HEK293 (cell line): ENCODE measurements at regions not wholly inside any gene's neighbourhood (a gene's known extent, or its start where the extent isn't known, plus 50 kb on each side); places are given as distances from the start of the nearest gene placed in this dataset.

Source experiments
- ATF2 ChIP-seq: fragments of 450-650 bp; formaldehyde crosslinking; IDR thresholded peaks from 2 replicates; pipeline ENCODE4 v1.5.1; 2016; ENCODE audit warnings: missing biosample characterization, missing genetic modification characterization, low read depth
- BCL11B ChIP-seq: fragments of 450-650 bp; formaldehyde crosslinking; IDR thresholded peaks from 2 replicates; pipeline ENCODE4 v1.5.1; 2016; ENCODE audit warnings: low read depth, missing biosample characterization, missing genetic modification characterization
- ELK4 ChIP-seq: IDR thresholded peaks from 2 replicates; pipeline ENCODE4 v1.6.1; 2011; ENCODE audit warnings: mild to moderate bottlenecking, low read depth, low read length, borderline replicate concordance
- FEZF1 ChIP-seq: fragments of 450-650 bp; formaldehyde crosslinking; IDR thresholded peaks from 2 replicates; pipeline ENCODE4 v1.5.1; 2016; ENCODE audit warnings: missing biosample characterization, missing genetic modification characterization
- GLI4 ChIP-seq: fragments of 450-650 bp; formaldehyde crosslinking; IDR thresholded peaks from 2 replicates; pipeline ENCODE4 v1.5.1; 2016; ENCODE audit warnings: missing biosample characterization, missing genetic modification characterization
- INSM2 ChIP-seq: fragments of 450-650 bp; formaldehyde crosslinking; IDR thresholded peaks from 2 replicates; pipeline ENCODE4 v1.5.1; 2016; ENCODE audit warnings: missing biosample characterization, missing genetic modification characterization
- KLF17 ChIP-seq: fragments of 450-650 bp; formaldehyde crosslinking; IDR thresholded peaks from 2 replicates; pipeline ENCODE4 v1.5.1; 2016; ENCODE audit warnings: missing biosample characterization, missing genetic modification characterization
- KLF8 ChIP-seq: fragments of 450-650 bp; formaldehyde crosslinking; IDR thresholded peaks from 2 replicates; pipeline ENCODE4 v1.5.1; 2016; ENCODE audit warnings: missing biosample characterization, missing genetic modification characterization
- MEIS1 ChIP-seq: sonication (generic); formaldehyde crosslinking; IDR thresholded peaks from 2 replicates; pipeline ENCODE4 v1.8.1; 2022; ENCODE audit warnings: missing genetic modification reagents, mild to moderate bottlenecking, borderline replicate concordance
- REPIN1 ChIP-seq: fragments of 450-650 bp; formaldehyde crosslinking; IDR thresholded peaks from 2 replicates; pipeline ENCODE4 v1.5.1; 2017; ENCODE audit warnings: missing biosample characterization, missing genetic modification characterization, low read depth
- SETDB1 ChIP-seq: IDR thresholded peaks from one replicate; pipeline ENCODE4 v1.6.1; 2017; ENCODE audit warnings: mild to moderate bottlenecking, low read length, moderate library complexity, mixed read lengths; ENCODE audit not compliant: insufficient read length
- YY2 ChIP-seq: fragments of 450-650 bp; formaldehyde crosslinking; IDR thresholded peaks from 2 replicates; pipeline ENCODE4 v1.5.1; 2016; ENCODE audit warnings: missing biosample characterization, missing genetic modification characterization
- ZBTB26 ChIP-seq: fragments of 450-650 bp; formaldehyde crosslinking; optimal IDR thresholded peaks from 2 replicates; pipeline ENCODE3; 2016; ENCODE audit warnings: missing biosample characterization, mild to moderate bottlenecking, missing genetic modification characterization
- ZBTB44 ChIP-seq: fragments of 450-650 bp; IDR thresholded peaks from 2 replicates; pipeline ENCODE4 v1.5.1; 2018; ENCODE audit warnings: missing biosample characterization, mild to moderate bottlenecking, missing genetic modification characterization
- ZFP3 ChIP-seq: fragments of 450-650 bp; formaldehyde crosslinking; IDR thresholded peaks from 2 replicates; pipeline ENCODE4 v1.5.1; 2016; ENCODE audit warnings: low read depth, missing biosample characterization, missing genetic modification characterization
- ZNF121 ChIP-seq: fragments of 450-650 bp; formaldehyde crosslinking; IDR thresholded peaks from 2 replicates; pipeline ENCODE4 v1.5.1; 2016; ENCODE audit warnings: missing biosample characterization, missing genetic modification characterization
- ZNF239 ChIP-seq: fragments of 450-650 bp; formaldehyde crosslinking; IDR thresholded peaks from 2 replicates; pipeline ENCODE4 v1.5.1; 2016; ENCODE audit warnings: missing biosample characterization, missing genetic modification characterization
- ZNF248 ChIP-seq: fragments of 450-650 bp; formaldehyde crosslinking; IDR thresholded peaks from 2 replicates; pipeline ENCODE4 v1.5.1; 2017; ENCODE audit warnings: missing biosample characterization, missing genetic modification characterization
- ZNF266 ChIP-seq: fragments of 450-650 bp; formaldehyde crosslinking; IDR thresholded peaks from 2 replicates; pipeline ENCODE4 v1.5.1; 2016; ENCODE audit warnings: missing biosample characterization, missing genetic modification characterization, low read depth
- ZNF274 ChIP-seq, 2 experiments: fragments of 200-500 bp in 1 of 2; fragments of 450-650 bp in 1 of 2; sonication (Bioruptor generic) in 1 of 2; formaldehyde crosslinking in 1 of 2; IDR thresholded peaks; 2 replicates each; pipeline versions ENCODE4 v1.5.1 to v1.6.1; 2014 to 2016; ENCODE audit warnings: borderline replicate concordance in 1 of 2, inconsistent platforms in 1 of 2, low read length in 1 of 2, missing biosample characterization in 1 of 2, missing genetic modification characterization in 1 of 2
- ZNF350 ChIP-seq: fragments of 450-650 bp; formaldehyde crosslinking; IDR thresholded peaks from 2 replicates; pipeline ENCODE4 v1.5.0; 2017; ENCODE audit warnings: missing biosample characterization, mild to moderate bottlenecking, missing genetic modification characterization
- ZNF416 ChIP-seq: fragments of 450-650 bp; formaldehyde crosslinking; IDR thresholded peaks from 2 replicates; pipeline ENCODE4 v1.5.1; 2016; ENCODE audit warnings: missing biosample characterization, missing genetic modification characterization
- ZNF488 ChIP-seq: fragments of 450-650 bp; formaldehyde crosslinking; IDR thresholded peaks from 2 replicates; pipeline ENCODE4 v1.5.1; 2016; ENCODE audit warnings: missing biosample characterization, missing genetic modification characterization
- ZNF544 ChIP-seq: fragments of 450-650 bp; formaldehyde crosslinking; IDR thresholded peaks from 2 replicates; pipeline ENCODE4 v1.5.0; 2017; ENCODE audit warnings: missing biosample characterization, missing genetic modification characterization
- ZNF610 ChIP-seq: fragments of 450-650 bp; formaldehyde crosslinking; IDR thresholded peaks from 2 replicates; pipeline ENCODE4 v1.5.1; 2016; ENCODE audit warnings: missing biosample characterization, missing genetic modification characterization, borderline replicate concordance
- ZNF629 ChIP-seq: fragments of 450-650 bp; formaldehyde crosslinking; IDR thresholded peaks from 2 replicates; pipeline ENCODE4 v1.5.1; 2017; ENCODE audit warnings: missing biosample characterization, missing genetic modification characterization
- ZNF639 ChIP-seq: fragments of 450-650 bp; formaldehyde crosslinking; IDR thresholded peaks from 2 replicates; pipeline ENCODE4 v1.5.1; 2016; ENCODE audit warnings: missing biosample characterization, missing genetic modification characterization
- ZNF76 ChIP-seq: fragments of 450-650 bp; formaldehyde crosslinking; IDR thresholded peaks from 2 replicates; pipeline ENCODE4; 2016; ENCODE audit warnings: low read depth, missing biosample characterization, missing genetic modification characterization, borderline replicate concordance

- TF ChIP-seq ZBTB26 (tag by site-specific recombination) (peak; percentile 24), YY2 (tag by site-specific recombination) (no peak), ZFP3 (tag by site-specific recombination) (no peak), ELK4 (no peak), ZNF239 (tag by site-specific recombination) (no peak), ZNF416 (tag by site-specific recombination) (no peak), ZNF76 (tag by site-specific recombination) (no peak), SETDB1 (no peak), FEZF1 (tag by site-specific recombination) (no peak), KLF8 (tag by site-specific recombination) (peak; percentile 52; the same call in 1 of the 2 replicates), MEIS1 (CRISPR knock-in tag) (no peak), BCL11B (tag by site-specific recombination) (no peak), ZNF639 (tag by site-specific recombination) (no peak), ZNF544 (tag by site-specific recombination) (no peak), ZNF488 (tag by site-specific recombination) (no peak), ZNF610 (no peak), ZNF274 (IDR thresholded peaks at IDR 0.05; ENCODE audit: low read length) (no peak), ZNF274 (tag by site-specific recombination; IDR thresholded peaks at IDR 0.05; ENCODE audit: borderline replicate concordance) (no peak), ATF2 (no peak), GLI4 (tag by site-specific recombination) (no peak), ZNF629 (tag by site-specific recombination) (no peak; the same call in 1 of the 2 replicates), KLF17 (tag by site-specific recombination) (no peak), REPIN1 (tag by site-specific recombination) (no peak), ZNF248 (tag by site-specific recombination) (no peak), ZNF350 (tag by site-specific recombination) (no peak), INSM2 (tag by site-specific recombination) (no peak), ZNF266 (tag by site-specific recombination) (no peak), ZBTB44 (tag by site-specific recombination) (peak; percentile 61), ZNF121 (tag by site-specific recombination) (no peak; the same call in 1 of the 2 replicates)
Observed at GRCh38 chr6:27668442-27669294, 195.8 kb upstream of the ZNF184 start (continued).
